ENCODE measurements at regions not wholly inside any gene's neighbourhood (a gene's known extent, or its start where the extent isn't known, plus 50 kb on each side); places are given as distances from the start of the nearest gene placed in this dataset.

- TF ChIP-seq POLR2A (IDR thresholded peaks at IDR 0.05) (no peak), CTCF (IDR thresholded peaks at IDR 0.05) (no peak)
Observed at GRCh38 chr20:23237201-23237600, 113.4 kb upstream of the NXT1 start.
